HG02973 (cell line): ENCODE measurements at regions not wholly inside any gene's neighbourhood (a gene's known extent, or its start where the extent isn't known, plus 50 kb on each side); places are given as distances from the start of the nearest gene placed in this dataset.

Source experiments
- ATAC-seq: cut with Tn5 transposase; IDR thresholded peaks from one replicate; pipeline ENCODE4 v1.9.1; 2021; ENCODE audit warnings: moderate library complexity; ENCODE audit not compliant: unreplicated experiment

- no peak for ATAC-seq
These were observed 52.2 kb downstream of the FAT3 start for GRCh38 chr11:92276773-92277172.

GRCh38 chr11:92277871-92278270 lies 53.3 kb downstream of the FAT3 start:
- ATAC-seq, result no peak

GRCh38 chr11:92278791-92279433 lies 54.3 kb downstream of the FAT3 start:
- no peak for ATAC-seq

- no peak for ATAC-seq
These were observed 59.5 kb downstream of the FAT3 start for GRCh38 chr11:92284107-92284506.

- no peak for ATAC-seq
These were observed 59.9 kb downstream of the FAT3 start for GRCh38 chr11:92284558-92284957.

GRCh38 chr11:92285776-92286175 lies 61.2 kb downstream of the FAT3 start:
- ATAC-seq, result no peak

GRCh38 chr11:92286709-92287108 lies 62.1 kb downstream of the FAT3 start:
- ATAC-seq, result no peak

GRCh38 chr11:92295175-92296137 lies 70.8 kb downstream of the FAT3 start:
- ATAC-seq, result no peak

- no peak for ATAC-seq
These were observed 71.5 kb downstream of the FAT3 start for GRCh38 chr11:92296138-92296515.

GRCh38 chr11:92297567-92298553 lies 73.2 kb downstream of the FAT3 start:
- no peak for ATAC-seq

- ATAC-seq, result no peak
These were observed 76.3 kb downstream of the FAT3 start for GRCh38 chr11:92300876-92301275.

GRCh38 chr11:92302770-92303169 lies 78.2 kb downstream of the FAT3 start:
- ATAC-seq, result no peak

- ATAC-seq, result no peak
These were observed 79.7 kb downstream of the FAT3 start for GRCh38 chr11:92304271-92304670.

- no peak for ATAC-seq
These were observed 82.4 kb downstream of the FAT3 start for GRCh38 chr11:92306966-92307510.

GRCh38 chr11:92308366-92308765 lies 83.7 kb downstream of the FAT3 start:
- ATAC-seq, result no peak

GRCh38 chr11:92311616-92312449 lies 87.2 kb downstream of the FAT3 start:
- no peak for ATAC-seq

- no peak for ATAC-seq
These were observed 89.2 kb downstream of the FAT3 start for GRCh38 chr11:92313784-92314183.

- ATAC-seq, result no peak
These were observed 89.9 kb downstream of the FAT3 start for GRCh38 chr11:92314499-92314898.

- no peak for ATAC-seq
These were observed 91.6 kb downstream of the FAT3 start for GRCh38 chr11:92316106-92316809.
